HG03175 (cell line): ENCODE measurements at regions not wholly inside any gene's neighbourhood (a gene's known extent, or its start where the extent isn't known, plus 50 kb on each side); places are given as distances from the start of the nearest gene placed in this dataset.
"Not testable (repeated sequence)": the region's sequence is repeated elsewhere in the genome, so short reads cannot be mapped to it uniquely, and the experiment has no call there.

Experiments used
- ATAC-seq: cut with Tn5 transposase; IDR thresholded peaks from one replicate; pipeline ENCODE4 v1.9.1; 2021; ENCODE audit warnings: mild to moderate bottlenecking, moderate library complexity; ENCODE audit not compliant: unreplicated experiment

DNA sequence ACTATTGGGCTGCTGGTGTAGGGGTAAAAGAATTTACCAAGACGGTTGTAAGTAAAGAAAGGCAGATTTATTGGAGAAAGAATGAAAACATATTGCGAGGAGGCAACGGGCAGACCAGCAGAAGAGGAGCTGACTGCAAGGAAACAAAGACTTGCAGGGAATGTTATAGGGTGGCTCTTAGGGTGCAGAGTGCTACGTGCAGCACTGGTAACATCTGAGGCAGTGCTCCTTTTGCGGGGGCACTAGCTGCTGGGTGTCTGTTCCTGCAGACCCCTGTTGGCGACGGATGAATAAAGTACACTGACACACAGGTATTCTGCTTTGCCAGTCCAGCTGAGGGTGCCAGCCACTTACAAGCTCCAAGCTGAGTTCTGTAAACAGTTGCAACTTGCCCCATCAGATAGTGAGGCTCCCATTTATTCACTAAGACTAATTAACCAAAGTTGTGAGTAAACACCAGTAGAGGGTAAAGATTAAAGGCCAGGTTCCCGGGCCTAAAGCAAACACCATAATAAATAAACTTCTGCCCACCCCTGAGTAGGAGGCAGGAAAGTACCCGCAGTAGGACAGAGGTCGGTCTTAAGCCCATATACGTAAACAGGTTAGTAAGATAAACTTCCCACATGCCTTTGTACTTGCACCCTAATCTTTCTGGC is 140.2 kb upstream of the KCNK1 start:
- ATAC-seq: no peak

DNA sequence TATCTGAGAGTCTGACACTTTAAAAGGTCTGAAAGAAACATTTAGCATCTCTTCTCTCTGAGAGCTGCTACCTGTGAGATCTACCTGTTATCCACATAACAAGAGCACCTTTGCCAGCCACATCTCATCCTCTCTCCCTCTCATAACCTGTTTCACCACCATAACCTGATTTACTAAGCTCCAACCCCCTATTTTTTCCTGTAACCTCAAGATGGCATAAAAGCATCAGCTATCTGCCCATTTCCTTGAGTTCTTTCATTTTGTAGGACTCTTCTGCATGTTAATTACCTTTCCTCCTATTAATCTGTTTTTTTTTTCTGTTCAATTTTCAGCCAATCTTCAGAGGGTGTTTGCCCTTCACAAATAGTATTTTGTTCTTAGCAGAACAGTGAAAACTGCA is 136.5 kb upstream of the KCNK1 start:
- no peak for ATAC-seq

DNA sequence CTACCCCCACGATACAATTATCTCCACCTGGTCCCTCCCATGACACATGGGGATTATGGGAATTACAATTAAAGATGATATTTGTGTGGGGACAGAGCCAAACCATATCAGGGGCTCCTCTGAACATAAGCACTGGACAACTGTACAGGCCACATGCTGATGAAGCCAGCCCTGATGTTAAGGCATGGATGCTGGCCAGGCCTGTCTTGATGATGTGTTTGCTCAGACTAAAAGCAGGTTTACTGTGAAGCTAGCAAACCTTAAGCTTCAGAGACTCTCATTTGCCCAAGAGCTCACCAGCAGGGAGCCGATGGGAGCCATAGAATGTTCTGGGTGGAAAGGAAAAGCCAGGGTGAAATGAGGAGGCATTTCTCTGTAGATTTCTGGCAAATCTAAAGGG is 135.3 kb upstream of the KCNK1 start:
- ATAC-seq: no peak

DNA sequence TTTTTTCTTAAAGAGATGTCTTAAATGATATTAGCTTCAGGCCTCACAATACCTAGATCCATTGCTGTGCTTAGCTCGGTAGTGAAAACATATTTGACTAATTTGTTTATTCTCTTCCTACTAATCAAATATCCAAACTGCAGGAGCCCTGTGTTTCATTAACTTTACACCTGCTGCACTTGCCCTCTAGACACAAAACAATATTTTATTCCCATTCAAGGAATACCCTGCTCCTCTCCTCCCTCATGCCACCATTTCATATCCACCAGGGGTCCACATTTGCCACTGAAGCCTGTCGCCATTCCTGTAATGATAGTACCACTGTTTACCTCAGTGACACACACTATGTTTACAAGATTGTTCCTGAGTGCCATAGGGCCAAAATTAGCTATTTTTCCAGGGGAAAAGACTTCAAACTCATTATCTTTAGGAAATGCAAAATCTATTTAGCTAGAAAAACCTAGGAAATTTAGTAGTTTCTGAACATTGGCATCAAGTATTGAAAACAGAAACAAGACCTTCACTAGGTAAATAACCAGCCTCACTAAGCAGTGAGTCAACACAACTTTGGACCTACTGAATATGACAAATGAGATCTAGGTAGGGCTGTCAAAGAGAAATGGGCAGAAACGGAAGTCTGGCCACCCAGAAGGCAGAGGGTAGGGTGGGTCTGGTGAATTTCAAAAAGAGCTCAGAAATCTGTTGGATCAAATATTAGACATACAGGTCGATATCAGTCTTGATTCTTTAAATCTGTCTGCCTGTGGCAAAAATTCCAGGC is 134.6 kb upstream of the KCNK1 start:
- no peak for ATAC-seq

DNA sequence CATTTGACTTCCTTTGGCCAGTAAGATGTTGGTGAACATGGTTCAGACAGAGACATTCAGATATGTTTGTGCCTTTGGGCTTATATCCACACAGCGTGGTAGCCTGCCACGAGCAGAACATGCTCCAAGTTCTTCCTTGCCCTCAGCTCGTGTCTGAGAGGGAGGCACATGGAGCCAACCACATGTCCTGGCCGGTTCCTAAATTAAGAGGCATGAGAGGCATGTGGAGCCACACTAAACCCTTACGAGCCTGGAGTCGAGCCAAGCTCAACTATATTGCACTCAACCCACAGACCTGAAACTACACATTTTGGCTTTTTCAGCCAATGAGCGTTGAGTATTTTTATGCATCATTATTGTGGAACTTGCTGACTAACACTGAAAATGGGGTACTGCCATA is 133.7 kb upstream of the KCNK1 start:
- no peak for ATAC-seq

DNA sequence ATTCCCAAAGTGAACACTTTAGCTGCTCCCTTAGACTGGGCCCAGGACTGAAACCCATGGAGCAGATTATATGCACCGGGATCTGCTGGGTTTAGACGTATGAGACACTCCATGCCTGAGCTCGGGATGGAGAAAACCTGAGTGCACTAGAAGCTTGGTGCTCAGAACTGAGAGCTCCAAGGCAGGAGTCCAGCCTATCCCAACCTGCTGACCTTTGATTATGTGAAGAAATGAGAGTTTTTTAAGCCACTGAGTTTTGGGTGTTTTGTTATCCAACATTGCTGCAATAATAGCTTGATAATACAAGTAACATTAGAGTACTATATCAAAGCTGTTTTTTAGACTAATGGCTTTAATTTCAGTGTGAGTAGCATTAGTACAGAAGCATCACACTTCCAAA is 131.5 kb upstream of the KCNK1 start:
- ATAC-seq: no peak

DNA sequence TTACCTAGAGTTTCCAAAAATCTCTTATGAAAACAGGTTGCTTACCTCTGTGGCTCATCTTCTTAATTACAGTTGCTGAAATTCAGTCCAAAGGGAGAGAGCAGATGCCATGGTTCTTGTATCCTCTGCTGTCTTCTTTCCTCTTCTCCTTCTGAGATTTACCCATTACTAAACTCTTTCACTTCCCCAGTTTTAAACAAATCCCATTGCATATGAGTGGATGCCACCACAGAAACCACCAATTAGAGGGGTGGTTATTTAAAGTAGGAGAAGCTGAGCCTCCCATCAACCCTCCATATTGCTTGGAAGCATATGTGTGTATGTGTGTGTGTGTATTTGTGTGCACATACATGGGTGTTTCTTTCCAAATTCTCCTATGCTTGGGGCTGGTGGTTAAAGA is 128.5 kb upstream of the KCNK1 start:
- ATAC-seq: no peak

DNA sequence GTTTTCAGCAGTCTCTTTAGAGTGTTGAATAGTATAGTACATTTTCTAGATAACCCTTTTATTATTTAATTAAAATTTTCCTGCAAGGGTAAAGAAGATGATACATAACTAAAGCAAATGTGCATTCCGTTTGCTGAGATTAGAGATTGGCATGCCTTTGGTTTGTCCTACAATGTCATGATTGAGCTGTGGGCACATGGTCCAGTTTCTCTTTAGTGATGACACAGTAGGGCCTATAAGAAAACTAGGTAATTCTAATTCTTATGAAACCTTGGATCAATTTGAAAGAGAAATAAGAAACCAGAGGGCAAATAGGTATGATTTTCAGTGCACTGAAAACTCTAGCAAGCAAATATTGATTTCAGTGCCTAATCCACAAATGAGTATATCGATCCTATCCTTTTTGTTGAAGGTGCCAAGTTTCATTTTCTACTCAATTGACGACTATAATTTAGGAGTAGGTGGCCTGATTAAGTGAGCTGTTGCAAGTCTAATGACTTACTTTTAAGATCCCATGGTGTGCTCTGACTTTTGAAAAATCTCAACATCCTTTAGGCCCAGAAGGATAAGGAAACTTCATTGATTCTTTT is 128.0 kb upstream of the KCNK1 start:
- ATAC-seq: no peak

DNA sequence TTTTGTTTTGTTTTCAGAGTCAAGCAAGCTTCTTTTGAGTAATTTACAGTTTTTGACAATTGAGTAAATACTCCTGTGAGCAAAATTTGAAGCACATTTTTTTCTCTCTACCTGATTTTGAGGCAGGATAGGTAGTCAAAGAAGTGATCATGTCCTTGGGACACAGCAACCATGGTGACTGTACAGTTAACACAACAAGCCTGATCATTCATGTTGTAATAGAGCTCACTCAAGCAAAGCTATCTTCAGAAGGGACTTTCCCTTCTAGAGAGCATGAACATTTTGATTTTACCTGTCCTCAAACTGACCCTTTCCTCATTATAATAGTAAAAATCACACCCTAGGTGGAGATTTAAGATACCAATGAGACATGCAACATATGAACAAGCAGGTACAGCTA is 126.5 kb upstream of the KCNK1 start:
- ATAC-seq: no peak

DNA sequence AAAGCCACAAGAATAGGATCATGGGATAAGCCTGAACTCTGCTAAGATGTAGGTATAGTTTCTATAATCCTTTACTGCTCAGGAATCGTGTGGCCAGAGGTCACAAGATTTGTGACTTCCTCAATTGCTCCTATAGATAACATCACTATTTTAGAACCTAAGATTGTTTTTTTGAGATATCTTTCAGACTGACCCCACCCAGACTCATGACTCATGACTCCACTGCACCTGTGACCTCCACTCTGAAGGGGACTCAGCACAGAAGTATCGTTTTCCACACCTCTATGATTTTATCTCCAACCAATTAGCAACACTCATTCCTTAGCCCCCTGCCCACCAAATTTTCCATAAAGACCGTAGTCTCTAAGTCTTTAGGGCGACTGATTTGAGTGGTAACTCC is 124.5 kb upstream of the KCNK1 start:
- ATAC-seq: no peak

DNA sequence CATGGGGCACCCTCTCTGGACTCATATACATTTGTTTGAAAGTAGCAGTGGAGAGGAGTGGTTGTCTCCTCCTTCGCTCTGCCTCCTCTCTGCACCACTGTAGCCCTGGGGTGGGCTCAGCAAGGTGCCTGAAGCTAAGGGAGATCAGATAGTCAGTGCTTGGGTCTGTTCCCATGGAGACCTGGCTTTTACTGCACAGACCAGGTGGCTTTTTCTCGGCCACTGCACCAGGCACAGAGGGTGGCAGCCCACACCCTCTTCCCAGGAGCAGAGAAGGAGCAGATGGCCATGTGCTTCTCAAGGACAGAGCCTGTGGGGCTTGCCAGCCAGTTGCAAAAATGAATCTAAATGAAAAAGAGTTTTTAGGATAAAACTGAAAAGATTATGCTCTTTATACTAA is 123.4 kb upstream of the KCNK1 start:
- ATAC-seq: no peak

DNA sequence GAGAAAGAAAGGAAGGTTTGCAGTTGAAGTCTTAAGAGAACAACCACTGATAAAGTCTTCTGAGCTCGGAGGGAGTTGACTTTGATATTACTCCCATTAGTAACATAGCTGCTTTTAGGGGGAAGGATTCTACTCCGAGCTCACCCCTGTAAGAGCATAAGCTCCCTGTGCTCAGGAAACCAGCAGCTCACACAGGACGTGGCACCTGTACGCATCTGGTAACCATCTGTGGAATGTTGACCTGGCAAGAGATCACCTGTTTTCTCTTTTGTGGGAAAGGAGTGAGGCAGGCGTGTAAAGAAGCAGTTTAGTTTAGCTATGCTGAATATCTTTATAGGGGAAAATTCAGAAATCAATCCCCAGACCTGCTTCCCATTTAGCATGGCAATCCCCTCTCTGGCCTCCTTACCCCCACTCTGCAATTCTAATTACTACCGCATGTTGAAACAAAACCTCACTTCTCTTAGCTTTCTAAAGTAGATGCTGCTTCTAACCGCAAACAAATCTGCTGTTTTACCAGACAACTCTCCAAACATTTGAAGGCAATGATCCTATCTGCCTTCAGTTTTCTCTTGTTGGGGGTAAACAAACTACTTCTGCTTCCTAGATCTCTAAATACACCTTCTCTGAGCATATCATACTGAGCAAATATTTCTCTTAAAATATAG is 121.8 kb upstream of the KCNK1 start:
- no peak for ATAC-seq

DNA sequence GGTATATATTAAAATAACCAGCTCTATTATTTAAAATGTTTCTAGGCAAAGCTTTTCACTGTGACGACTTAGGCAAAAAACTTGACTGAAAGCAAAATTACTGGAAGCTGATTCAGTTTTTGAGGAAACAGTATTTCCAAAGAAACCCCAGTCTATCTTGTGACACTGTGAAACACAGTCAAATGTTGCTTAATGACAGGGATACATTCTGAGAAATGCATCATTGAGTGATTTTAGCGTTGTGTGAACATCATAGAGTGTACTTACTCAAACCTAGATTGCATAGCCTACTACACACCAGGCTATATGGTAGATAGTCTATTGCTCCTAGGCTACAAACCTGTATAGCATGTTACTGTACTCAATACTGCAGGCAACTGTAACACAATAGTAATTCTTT is 116.9 kb upstream of the KCNK1 start:
- ATAC-seq: no peak

DNA sequence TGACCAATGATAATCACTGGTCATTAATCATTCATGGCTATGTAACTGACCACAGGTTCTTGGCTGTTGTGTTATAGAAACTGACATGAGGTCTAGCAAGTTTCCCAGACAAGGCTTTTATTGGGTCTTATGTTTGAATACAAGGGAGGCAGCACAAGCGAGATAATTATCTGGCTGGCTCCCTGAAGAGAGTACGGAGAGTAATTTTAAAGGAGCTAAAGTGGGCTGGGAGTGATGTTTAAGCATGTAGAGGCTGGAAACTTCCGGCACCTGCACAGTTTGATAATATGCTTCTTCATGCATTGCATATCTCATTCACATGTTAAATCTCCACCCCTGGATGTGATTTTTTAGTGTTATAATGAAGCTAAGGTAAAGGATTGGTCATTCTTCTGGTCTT is 116.2 kb upstream of the KCNK1 start:
- ATAC-seq: no peak

DNA sequence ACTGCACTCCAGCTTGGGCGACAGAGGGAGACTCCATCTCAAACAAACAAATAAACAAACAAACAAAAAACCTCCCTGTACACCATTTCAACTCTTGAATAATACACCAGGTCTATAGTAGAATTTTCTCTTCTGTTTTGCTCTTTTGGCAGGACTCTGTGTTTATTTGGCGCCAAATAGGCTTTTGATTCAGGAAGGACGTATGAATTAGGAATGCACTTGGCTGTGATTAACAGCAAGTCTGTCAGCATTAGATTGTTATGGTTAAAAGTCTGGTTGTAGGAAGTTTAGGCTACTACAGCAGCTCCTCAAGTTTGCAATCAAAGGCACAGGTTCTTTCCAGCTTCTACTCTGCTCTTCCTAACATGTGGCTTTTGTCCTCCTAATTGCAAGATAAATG is 113.8 kb upstream of the KCNK1 start:
- no peak for ATAC-seq

DNA sequence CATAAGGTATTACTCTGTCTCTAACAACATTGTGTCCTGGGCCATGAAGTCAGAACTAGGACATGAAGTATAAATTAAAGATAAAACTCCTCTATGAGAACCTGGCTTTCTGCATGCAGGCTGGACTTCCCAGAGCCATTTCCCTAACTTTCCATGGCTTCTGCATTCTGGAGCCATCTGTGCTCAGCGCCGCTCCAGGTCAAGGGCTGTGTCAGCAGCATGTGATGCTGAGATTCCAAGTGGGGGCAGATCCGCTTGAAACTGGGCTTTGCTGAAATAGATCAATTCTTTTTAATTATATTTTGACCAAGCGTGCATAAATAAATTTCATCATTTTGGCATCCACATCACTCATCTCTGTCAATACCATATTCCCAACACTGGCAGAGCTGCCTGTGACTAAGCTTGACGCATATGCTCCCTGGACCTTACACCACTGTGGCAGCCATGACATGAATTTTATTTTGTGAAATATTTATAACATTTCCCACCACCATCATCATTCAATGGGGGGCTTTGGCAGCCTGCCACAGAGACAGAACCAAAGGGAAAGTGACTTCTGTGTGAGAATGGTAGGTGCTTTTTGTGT is 110.4 kb upstream of the KCNK1 start:
- no peak for ATAC-seq

DNA sequence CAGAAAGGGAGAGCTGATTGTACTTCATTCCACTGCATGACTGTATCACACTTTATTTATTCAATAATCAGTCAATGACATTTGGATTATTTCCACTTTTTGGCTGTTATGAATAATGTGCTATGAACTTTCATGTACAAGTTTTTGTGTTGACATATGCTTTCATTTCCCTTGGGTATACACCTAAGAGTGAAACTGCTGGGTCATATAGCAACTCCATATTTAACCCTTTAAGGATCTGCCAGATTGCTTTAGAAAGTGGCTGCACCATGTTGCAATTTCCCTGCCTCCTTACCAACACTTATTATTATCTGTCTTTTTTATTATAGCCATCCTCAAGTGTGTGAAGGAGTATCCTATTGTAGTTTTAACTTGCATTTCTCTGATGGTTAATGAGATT is 108.8 kb upstream of the KCNK1 start:
- no peak for ATAC-seq

DNA sequence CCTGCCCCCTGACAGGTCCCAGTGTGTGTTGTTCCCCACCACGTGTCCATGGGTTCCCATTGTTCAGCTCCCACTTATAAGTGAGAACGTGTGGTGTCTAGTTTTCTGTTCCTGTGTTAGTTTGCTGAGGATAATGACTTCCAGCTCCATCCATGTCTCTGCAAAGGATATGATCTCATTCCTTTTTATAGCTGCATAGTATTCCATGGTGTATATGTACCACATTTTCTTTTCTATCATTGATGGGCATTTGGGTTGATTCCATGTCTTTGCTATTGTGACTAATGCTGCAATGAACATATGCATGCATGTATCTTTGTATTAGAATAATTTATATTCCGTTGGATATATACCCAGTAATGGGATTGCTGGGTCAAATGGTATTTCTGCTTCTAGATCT is 108.0 kb upstream of the KCNK1 start:
- not testable (repeated sequence) for ATAC-seq

DNA sequence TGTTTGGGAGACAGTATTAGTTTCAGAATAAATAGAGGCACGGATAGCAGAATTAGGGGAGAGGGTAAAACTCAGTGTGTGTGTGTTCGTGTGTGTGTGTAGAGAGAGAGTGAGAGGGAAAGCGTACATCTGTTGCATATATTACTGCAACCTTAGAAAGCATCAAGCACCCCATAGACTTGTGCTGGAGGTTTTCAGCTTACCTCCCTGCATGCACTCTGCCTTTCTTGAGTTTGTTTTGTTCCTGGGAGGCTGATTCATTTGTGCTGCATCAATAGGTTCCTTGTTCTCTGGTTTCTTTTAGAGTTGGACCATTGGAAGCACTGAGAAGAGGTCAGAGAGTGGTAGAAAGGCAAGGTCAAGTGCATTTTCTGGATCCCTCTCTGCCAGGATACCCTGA is 104.4 kb upstream of the KCNK1 start:
- ATAC-seq: no peak

DNA sequence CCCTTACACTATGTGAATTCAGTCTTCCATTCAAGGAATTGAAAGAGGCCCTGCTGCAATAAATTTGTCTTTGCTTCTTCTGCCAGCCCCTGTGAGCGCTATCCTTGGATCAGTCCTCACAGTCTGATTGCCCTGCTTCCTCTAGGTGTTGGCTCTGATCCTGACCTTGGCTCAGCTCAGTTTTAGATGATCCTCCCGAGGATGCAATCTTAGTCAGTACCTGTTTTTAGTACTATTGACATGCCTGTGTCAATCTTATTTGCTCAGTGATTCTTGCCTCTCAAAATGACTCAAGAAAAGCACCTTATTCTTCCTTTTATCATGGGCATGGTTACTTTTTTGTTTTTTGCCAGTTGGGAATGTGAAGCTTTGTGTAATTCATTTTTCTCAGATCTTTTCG is 101.4 kb upstream of the KCNK1 start:
- no peak for ATAC-seq

DNA sequence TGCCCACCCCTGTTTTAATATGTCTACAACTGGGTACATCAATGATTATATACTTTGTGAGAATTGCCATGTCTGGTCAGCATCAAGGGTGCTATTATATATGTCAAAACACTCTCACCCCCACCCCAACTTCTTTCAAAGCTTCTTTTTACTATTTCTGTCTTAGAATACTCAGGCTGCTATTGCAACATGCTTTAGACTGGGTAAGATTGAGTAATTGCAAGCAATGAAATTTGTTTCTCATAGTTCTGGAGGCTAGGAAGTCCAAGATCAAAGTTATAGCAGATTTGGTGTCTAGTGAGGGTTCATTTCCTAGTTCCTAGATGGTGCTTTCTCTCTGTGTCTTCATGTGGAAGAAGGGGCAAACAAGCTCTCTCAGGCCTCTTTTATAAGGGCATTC is 100.5 kb upstream of the KCNK1 start:
- ATAC-seq: no peak
